ENCODE measurements at regions not wholly inside any gene's neighbourhood (a gene's known extent, or its start where the extent isn't known, plus 50 kb on each side); places are given as distances from the start of the nearest gene placed in this dataset.

GRCh38 chr4:124019749-124020549 lies 623.4 kb downstream of the SPRY1 start:
- H3K9ac ChIP-seq (ENCODE audit: low read length in 3 of 3): no peak overlapping the region
- no peaks in the 10 kb centered on the region for H3K9me3 ChIP-seq (ENCODE audit: control insufficient read depth in 2 of 3, insufficient read depth in 1 of 3, low read length in 3 of 3)
- FAIRE-seq: no peak
- H3K27ac ChIP-seq (ENCODE audit: low read depth in 2 of 2, low read length in 2 of 2): no peak overlapping the region
- H3K36me3 ChIP-seq (ENCODE audit: control insufficient read depth in 2 of 3, insufficient read depth in 3 of 3, low read length in 3 of 3): no peaks in the 10 kb centered on the region
- intact Hi-C loops (cut with DNase I): no loop called here
- no peaks in the 10 kb centered on the region for H3K27me3 ChIP-seq (ENCODE audit: control insufficient read depth, insufficient read depth, low read length)
- H3K4me1 ChIP-seq (ENCODE audit: control insufficient read depth in 2 of 3, insufficient read depth in 2 of 3, low read depth in 1 of 3, low read length in 3 of 3): no peaks in the 10 kb centered on the region
- no peak for DNase-seq
- no peak overlapping the region for H3K4me3 ChIP-seq (ENCODE audit: low read length in 3 of 3)
- no peak for TF ChIP-seq CTCF (IDR thresholded peaks at IDR 0.05; ENCODE audit: borderline replicate concordance, extremely low read depth, insufficient read depth)

- Histone ChIP-seq H3K27ac (ENCODE audit: low read depth in 2 of 2, low read length in 2 of 2) (no peak overlapping the region), H3K4me1 (ENCODE audit: control insufficient read depth in 2 of 3, insufficient read depth in 2 of 3, low read depth in 1 of 3, low read length in 3 of 3) (peaks cover 0 to 2% (median 0%) of the 10 kb centered on the region in 3 donors), H3K36me3 (ENCODE audit: control insufficient read depth in 2 of 3, insufficient read depth in 3 of 3, low read length in 3 of 3) (no peaks in the 10 kb centered on the region), H3K9ac (ENCODE audit: low read length in 3 of 3) (no peak overlapping the region), H3K9me3 (ENCODE audit: control insufficient read depth in 2 of 3, insufficient read depth in 1 of 3, low read length in 3 of 3) (no peaks in the 10 kb centered on the region), H3K27me3 (ENCODE audit: control insufficient read depth, insufficient read depth, low read length) (no peaks in the 10 kb centered on the region), H3K4me3 (ENCODE audit: low read length in 3 of 3) (no peak overlapping the region)
- intact Hi-C loops (cut with DNase I): no loop called here
- no peak for TF ChIP-seq CTCF (IDR thresholded peaks at IDR 0.05; ENCODE audit: borderline replicate concordance, extremely low read depth, insufficient read depth)
- no peak for FAIRE-seq
- DNase-seq: no peak
These were observed 628.4 kb downstream of the SPRY1 start for GRCh38 chr4:124025000-124025399.

GRCh38 chr4:124025428-124025827 lies 628.8 kb downstream of the SPRY1 start:
- FAIRE-seq (no peak), DNase-seq (peak in 3 of 5 donors; percentile 24 to 65 (median 61))
- no peak overlapping the region for H3K27ac ChIP-seq (ENCODE audit: low read depth in 2 of 2, low read length in 2 of 2)
- no peak for TF ChIP-seq CTCF (IDR thresholded peaks at IDR 0.05; ENCODE audit: borderline replicate concordance, extremely low read depth, insufficient read depth)
- no peaks in the 10 kb centered on the region for H3K27me3 ChIP-seq (ENCODE audit: control insufficient read depth, insufficient read depth, low read length)
- no peak overlapping the region for H3K9ac ChIP-seq (ENCODE audit: low read length in 3 of 3)
- no peaks in the 10 kb centered on the region for H3K9me3 ChIP-seq (ENCODE audit: control insufficient read depth in 2 of 3, insufficient read depth in 1 of 3, low read length in 3 of 3)
- peaks cover 0 to 2% (median 2%) of the 10 kb centered on the region in 3 donors for H3K4me1 ChIP-seq (ENCODE audit: control insufficient read depth in 2 of 3, insufficient read depth in 2 of 3, low read depth in 1 of 3, low read length in 3 of 3)
- H3K4me3 ChIP-seq (ENCODE audit: low read length in 3 of 3): no peak overlapping the region
- intact Hi-C loops (cut with DNase I): no loop called here
- no peaks in the 10 kb centered on the region for H3K36me3 ChIP-seq (ENCODE audit: control insufficient read depth in 2 of 3, insufficient read depth in 3 of 3, low read length in 3 of 3)
